HepG2 (cell line): ENCODE measurements at regions not wholly inside any gene's neighbourhood (a gene's known extent, or its start where the extent isn't known, plus 50 kb on each side); places are given as distances from the start of the nearest gene placed in this dataset.

Experiments
- ATAC-seq: fragments of 200-7000 bp; cut with Tn5 transposase; 3 replicates; pipeline ENCODE4 v1.9.1; 2020; ENCODE audit warnings: mild to moderate bottlenecking, moderate library complexity
- BruUV-seq: library from RNA; stranded (reverse); fragments of 400-500 nt; replicated peaks from 2 replicates; lab custom pipeline; 2021; lab: Mats Ljungman, UMichigan
- CTCF ChIA-PET: fragments of 300-600 bp; formaldehyde crosslinking; extraction: SDS; loops from one replicate; lab custom pipeline; 2021; ENCODE audit warnings: low total read pairs, inconsistent platforms, low intra/inter-chr PET ratio; lab: Yijun Ruan, JAX
- POLR2A ChIA-PET: fragments of 350-600 bp; sonication (Branson Sonifier 250); formaldehyde crosslinking; loops from one replicate; lab custom pipeline; 2020; ENCODE audit warnings: antibody characterized with exemption, inconsistent platforms; lab: Yijun Ruan, JAX
- DNase-seq: peaks from one replicate; pipeline ENCODE4 v3.0.0-alpha.2; 2015; ENCODE audit warnings: low spot score
- FAIRE-seq: peaks from 3 replicates; lab custom pipeline; 2011; peaks lifted over from hg19 to GRCh38; lab: Jason Lieb, UNC
- H2AFZ ChIP-seq: one replicate; pipeline ENCODE4 v1.6.1; 2011; ENCODE audit warnings: low read length, inconsistent platforms
- H3K27ac ChIP-seq: fragments of 300-600 bp; 3 replicates; pipeline ENCODE4 v1.8.0; 2011; ENCODE audit warnings: mixed run types, mild to moderate bottlenecking, mixed read lengths, low read length, inconsistent platforms; ENCODE audit not compliant: insufficient read depth; ENCODE audit errors: extremely low read length
- H3K27me3 ChIP-seq, 2 experiments: fragments of 200-600 bp in 1 of 2; 2 replicates in 1 of 2; 3 replicates in 1 of 2; pipeline versions ENCODE4 v1.6.0 to v1.8.0; 2011; ENCODE audit warnings: low read length in 2 of 2, mild to moderate bottlenecking in 2 of 2, moderate library complexity in 2 of 2, inconsistent platforms in 1 of 2; ENCODE audit not compliant: insufficient read depth in 2 of 2, control insufficient read depth in 1 of 2
- H3K36me3 ChIP-seq, 2 experiments: fragments of 200-600 bp in 1 of 2; replicated peaks in 1 of 2; 2 replicates in 1 of 2; 3 replicates in 1 of 2; pipeline versions ENCODE4 v1.5.1 to v1.8.0; 2011; ENCODE audit warnings: low read length in 2 of 2, inconsistent platforms in 1 of 2; ENCODE audit not compliant: insufficient read depth in 2 of 2, control insufficient read depth in 1 of 2
- H3K4me1 ChIP-seq: 2 replicates; pipeline ENCODE4 v1.5.1; 2012; ENCODE audit warnings: low read length, inconsistent platforms; ENCODE audit not compliant: insufficient read depth
- H3K4me2 ChIP-seq: 2 replicates; pipeline ENCODE4 v1.6.0; 2011; ENCODE audit warnings: low read depth, low read length, inconsistent platforms
- H3K4me3 ChIP-seq, 3 experiments: fragments of 200-600 bp in 1 of 3; sonication (generic), shearing (Covaris generic) in 1 of 3; replicated peaks in 1 of 3; 2 replicates each; pipeline ENCODE4 v1.5.1; 2011 to 2016; ENCODE audit warnings: low read length in 3 of 3, inconsistent platforms in 2 of 3, low read depth in 2 of 3, mild to moderate bottlenecking in 2 of 3, control low read depth in 1 of 3, mixed read lengths in 1 of 3; ENCODE audit not compliant: insufficient read depth in 1 of 3
- H3K79me2 ChIP-seq: one replicate; pipeline ENCODE4 v1.6.1; 2011; ENCODE audit warnings: low read length, inconsistent platforms; ENCODE audit not compliant: insufficient read depth
- H3K9ac ChIP-seq: 2 replicates; pipeline ENCODE4 v1.6.0; 2011; ENCODE audit warnings: mild to moderate bottlenecking, low read depth, low read length, inconsistent platforms; ENCODE audit not compliant: insufficient read depth
- H3K9me3 ChIP-seq: 2 replicates; pipeline ENCODE4 v1.5.1; 2012; ENCODE audit warnings: mild to moderate bottlenecking, low read length
- H4K20me1 ChIP-seq: 2 replicates; pipeline ENCODE4 v1.6.0; 2011; ENCODE audit warnings: inconsistent platforms, mild to moderate bottlenecking, low read length, moderate library complexity; ENCODE audit not compliant: insufficient read depth
- FOSL1 ChIP-seq: sonication (generic); formaldehyde crosslinking; IDR thresholded peaks from 2 replicates; pipeline ENCODE4 v1.9.0; 2021; ENCODE audit warnings: missing genetic modification reagents, borderline replicate concordance
- FUBP1 ChIP-seq: sonication (generic); formaldehyde crosslinking; IDR thresholded peaks from 2 replicates; pipeline ENCODE4 v1.5.1; 2020; ENCODE audit warnings: missing genetic modification reagents, mild to moderate bottlenecking, borderline replicate concordance
- GATAD1 ChIP-seq: IDR thresholded peaks from 2 replicates; pipeline ENCODE4 v1.6.1; 2016; ENCODE audit warnings: missing genetic modification reagents, missing compliant biosample characterization
- HNRNPK ChIP-seq: fragments of 200-400 bp; formaldehyde crosslinking; IDR thresholded peaks from 2 replicates; pipeline ENCODE4 v1.6.1; 2018; ENCODE audit warnings: low read length, low read depth, moderate library complexity, mild to moderate bottlenecking; ENCODE audit not compliant: poor library complexity, severe bottlenecking
- JUND ChIP-seq: sonication (generic); formaldehyde crosslinking; IDR thresholded peaks from 2 replicates; pipeline ENCODE4 v1.8.0; 2022; ENCODE audit warnings: mild to moderate bottlenecking, missing genetic modification reagents
- ONECUT2 ChIP-seq: sonication (generic); formaldehyde crosslinking; IDR thresholded peaks from 2 replicates; pipeline ENCODE4 v1.4.0; 2020; ENCODE audit warnings: missing genetic modification reagents
- ZNF160 ChIP-seq: sonication (generic); formaldehyde crosslinking; IDR thresholded peaks from 2 replicates; pipeline ENCODE4 v1.8.0; 2022; ENCODE audit warnings: mild to moderate bottlenecking, inconsistent platforms, missing genetic modification reagents
- ZNF318 ChIP-seq: sonication (generic); formaldehyde crosslinking; IDR thresholded peaks from 2 replicates; pipeline ENCODE4 v1.4.0; 2020; ENCODE audit warnings: mild to moderate bottlenecking, missing genetic modification reagents
- ZNF776 ChIP-seq: sonication (generic); formaldehyde crosslinking; IDR thresholded peaks from 2 replicates; pipeline ENCODE4 v1.4.0; 2020; ENCODE audit warnings: mild to moderate bottlenecking, missing genetic modification reagents
- ZNF839 ChIP-seq: sonication (generic); formaldehyde crosslinking; IDR thresholded peaks from 2 replicates; pipeline ENCODE4 v1.4.0; 2020; ENCODE audit warnings: missing genetic modification reagents, mild to moderate bottlenecking, borderline replicate concordance
- WGBS: methylation state at CpG from one replicate; pipeline ENCODE4 v1.1.6; 2017; ENCODE audit warnings: low lambda C conversion rate; 5-methylcytosine and 5-hydroxymethylcytosine counted together
- in situ Hi-C: cut with HindIII; loops from 2 replicates; pipeline ENCODE4 v1.10.0; 2017; ENCODE audit warnings: low pct_unique_long_range_greater_than_20kb; ENCODE audit not compliant: extremely low pct_ligation_motif_present
- intact Hi-C: fragments of 100-400 bp; cut with micrococcal nuclease; formaldehyde crosslinking; loops from one replicate; pipeline ENCODE4 v1.10.0; 2022; ENCODE audit not compliant: unreplicated experiment

GRCh38 chr9:32915802-32916201, 85.6 kb downstream of the APTX start:
- POLR2A ChIA-PET: no interaction called here
- ATAC-seq: no peak
- 26% methylated on average over 5 of the region's 5 CpGs for WGBS

GRCh38 chr9:32918628-32919027, 82.8 kb downstream of the APTX start:
- FAIRE-seq: no peak
- in situ Hi-C loops: no loop called here

More at GRCh38 chr9:32915802-32916201, 85.6 kb downstream of the APTX start:
- DNase-seq (no peak), FAIRE-seq (no peak)
- Histone ChIP-seq H3K27me3 (peaks cover 0 to 4% of the 10 kb centered on the region in 2 experiments; a peak in 3 of 5 replicates), H3K27ac (no peak overlapping the region), H3K9ac (no peak overlapping the region), H3K9me3 (no peaks in the 10 kb centered on the region), H3K79me2 (no peaks in the 10 kb centered on the region), H4K20me1 (no peaks in the 10 kb centered on the region), H3K4me1 (no peaks in the 10 kb centered on the region), H3K4me2 (no peak overlapping the region), H2AFZ (no peak overlapping the region), H3K4me3 (no peak overlapping the region), H3K36me3 (no peaks in the 10 kb centered on the region)
- TF ChIP-seq ZNF776 (CRISPR knock-in tag) (no peak), ZNF160 (CRISPR knock-in tag) (no peak), HNRNPK (no peak), ONECUT2 (CRISPR knock-in tag) (no peak), FOSL1 (no peak), ZNF839 (CRISPR knock-in tag) (no peak), JUND (CRISPR knock-in tag) (no peak), FUBP1 (CRISPR knock-in tag) (no peak)
- BruUV-seq: no TSS peak
- CTCF ChIA-PET: no interaction called here
- in situ Hi-C loops (no loop called here), intact Hi-C loops (no loop called here)

More at GRCh38 chr9:32918628-32919027, 82.8 kb downstream of the APTX start:
- Histone ChIP-seq H3K27me3 (peaks cover 1 to 4% of the 10 kb centered on the region in 2 experiments; a peak in 3 of 5 replicates), H3K9ac (no peak overlapping the region), H3K79me2 (no peaks in the 10 kb centered on the region), H3K4me2 (no peak overlapping the region), H3K4me1 (no peaks in the 10 kb centered on the region), H4K20me1 (no peaks in the 10 kb centered on the region), H3K9me3 (no peaks in the 10 kb centered on the region), H3K36me3 (no peaks in the 10 kb centered on the region), H3K4me3 (no peak overlapping the region), H2AFZ (no peak overlapping the region), H3K27ac (no peak overlapping the region)
- no peak for DNase-seq
- WGBS: 7% methylated on average over 4 of the region's 5 CpGs
- ChIA-PET CTCF (no interaction called here), POLR2A (no interaction called here)
- no peak for ATAC-seq
- BruUV-seq: no TSS peak
- intact Hi-C loops: no loop called here
- TF ChIP-seq ZNF318 (CRISPR knock-in tag): no peak
- no peak for TF ChIP-seq GATAD1 (CRISPR knock-in tag)
